ENCODE measurements at regions not wholly inside any gene's neighbourhood (a gene's known extent, or its start where the extent isn't known, plus 50 kb on each side); places are given as distances from the start of the nearest gene placed in this dataset.
A peak's percentile ranks its signal among the peaks of the same experiment; 100 is the strongest.
"Not testable (repeated sequence)": the region's sequence is repeated elsewhere in the genome, so short reads cannot be mapped to it uniquely, and the experiment has no call there.

DNA sequence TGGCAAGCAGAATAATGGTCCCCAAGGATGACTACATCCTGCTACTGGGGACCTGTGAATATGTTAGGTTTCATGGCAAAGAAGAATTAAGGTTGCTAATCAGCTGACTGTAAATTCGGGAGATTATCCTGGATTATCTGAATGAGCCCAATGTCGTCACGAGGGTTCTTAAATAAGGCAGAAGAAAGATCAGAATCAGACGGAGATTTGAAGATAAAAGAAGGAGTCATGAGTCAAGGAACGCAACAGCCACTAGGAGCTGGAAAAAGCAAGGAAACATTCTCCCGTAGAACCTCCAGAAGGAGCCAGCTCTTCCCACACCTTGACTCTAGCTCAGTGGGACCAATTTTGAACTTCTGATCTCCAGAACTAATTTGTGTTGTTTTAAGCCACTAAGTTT is 82.9 kb upstream of the APBB1IP start:
- DNase-seq, result no peak

GRCh38 chr10:26357203-26357602 is 80.9 kb upstream of the APBB1IP start:
- DNase-seq, result no peak

DNA sequence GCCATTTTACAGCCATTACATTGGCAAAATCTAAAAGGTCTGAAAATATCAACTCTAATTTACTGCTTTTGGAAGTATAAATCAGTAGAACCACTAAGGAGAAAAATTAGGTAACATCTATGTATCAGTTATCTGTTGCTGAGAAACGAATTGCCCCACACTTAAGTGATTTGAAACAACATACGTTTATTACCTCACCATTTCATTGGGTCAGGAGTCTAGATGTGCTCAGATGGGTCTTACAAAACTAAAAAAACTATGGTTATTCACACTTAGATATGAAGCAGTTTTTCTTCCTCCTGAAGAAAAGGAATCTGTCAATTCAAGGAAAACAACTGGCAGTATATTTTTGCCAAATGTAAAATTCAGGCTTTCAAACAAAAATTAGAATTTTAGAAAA is 80.1 kb upstream of the APBB1IP start:
- no peak for DNase-seq

- no peak for DNase-seq
Observed at GRCh38 chr10:26359670-26360069, 78.5 kb upstream of the APBB1IP start.

GRCh38 chr10:26361351-26361750 is 76.8 kb upstream of the APBB1IP start:
- DNase-seq, result no peak

GRCh38 chr10:26361971-26362370 is 76.2 kb upstream of the APBB1IP start:
- no peak for DNase-seq

DNA sequence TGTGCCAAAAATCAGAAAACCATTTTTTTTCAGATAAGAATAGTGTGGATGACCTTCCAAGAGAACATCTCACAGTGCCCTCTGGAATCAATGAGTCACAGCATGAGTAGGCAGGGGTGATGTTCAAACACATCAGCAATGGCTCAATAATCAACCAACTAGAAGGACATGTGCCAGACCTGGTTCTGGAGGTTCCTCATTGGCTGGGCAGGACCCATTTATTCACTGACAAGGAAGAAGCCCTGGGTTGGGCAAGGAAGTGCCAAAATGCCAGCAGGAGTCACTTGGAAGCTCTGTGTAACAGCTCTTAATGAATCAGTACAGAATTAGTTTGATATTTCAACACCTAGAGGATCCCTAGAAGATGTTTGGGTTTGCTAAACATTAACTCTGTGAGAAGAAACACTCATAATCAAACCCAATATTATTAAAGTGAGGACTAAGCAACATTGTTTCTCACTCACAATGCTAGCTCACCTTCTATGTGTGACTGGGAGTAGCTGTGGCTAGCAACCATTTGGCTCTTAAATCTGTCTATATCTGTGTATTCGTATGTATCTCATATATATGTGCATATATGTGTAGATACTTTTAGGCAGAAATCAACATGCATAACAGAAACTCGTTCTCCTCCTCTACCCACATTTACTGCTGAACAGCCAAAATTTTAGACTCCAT is 72.3 kb upstream of the APBB1IP start:
- DNase-seq, result no peak

DNA sequence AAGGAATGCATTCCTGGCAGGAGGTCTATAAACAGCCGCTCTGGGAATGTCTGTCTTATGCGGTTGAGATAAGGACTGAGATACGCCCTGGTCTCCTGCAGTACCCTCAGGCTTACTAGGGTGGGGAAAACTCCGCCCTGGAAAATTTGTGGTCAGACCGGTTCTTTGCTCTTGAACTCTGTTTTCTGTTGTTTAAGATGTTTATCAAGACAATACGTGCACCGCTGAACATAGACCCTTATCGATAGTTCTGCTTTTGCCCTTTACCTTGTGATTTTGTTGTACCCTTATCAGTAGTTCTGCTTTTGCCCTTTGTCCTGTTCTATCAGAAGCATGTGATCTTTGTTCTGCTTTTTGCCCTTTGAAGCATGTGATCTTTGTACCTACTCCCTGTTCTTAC is 71.1 kb upstream of the APBB1IP start:
- DNase-seq, result not testable (repeated sequence)

DNA sequence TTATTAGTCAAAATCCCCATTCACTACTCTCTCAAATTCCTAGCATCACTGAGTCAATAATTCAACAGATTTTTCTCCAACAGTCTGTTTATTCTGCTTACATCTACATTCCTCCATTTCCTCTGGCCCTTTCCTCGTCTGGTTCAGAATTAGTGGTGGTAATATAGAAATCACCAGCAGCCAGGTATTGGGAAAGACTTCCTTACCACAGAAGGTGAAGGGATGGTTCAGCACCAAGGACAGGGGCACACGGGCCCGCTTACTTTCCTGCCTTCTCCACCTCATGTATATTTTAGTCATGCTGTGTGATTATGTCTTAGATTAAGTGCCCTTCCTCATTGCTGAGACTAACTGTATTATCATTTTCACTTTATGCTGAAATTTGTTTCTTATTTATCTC is 70.4 kb upstream of the APBB1IP start:
- DNase-seq, result no peak

DNA sequence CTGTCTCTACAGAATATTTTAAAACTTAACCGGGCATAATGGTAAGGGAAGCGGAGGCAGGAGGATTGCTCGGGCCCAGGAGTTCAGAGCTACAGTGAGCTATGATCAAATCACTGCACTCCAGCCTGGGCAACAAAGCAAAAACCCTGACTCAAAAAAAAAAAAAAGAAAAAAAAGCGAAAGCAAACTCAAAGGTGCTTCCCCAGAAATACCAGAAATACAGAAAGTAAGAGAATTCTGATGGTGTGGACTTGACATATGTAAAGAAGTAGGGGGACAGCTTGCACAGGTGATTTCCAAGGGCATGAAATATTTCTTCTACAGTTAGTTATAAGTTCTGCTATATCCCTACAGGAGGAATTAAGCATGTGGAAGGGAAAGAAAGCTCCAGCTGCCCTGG is 69.7 kb upstream of the APBB1IP start:
- no peak for DNase-seq

DNA sequence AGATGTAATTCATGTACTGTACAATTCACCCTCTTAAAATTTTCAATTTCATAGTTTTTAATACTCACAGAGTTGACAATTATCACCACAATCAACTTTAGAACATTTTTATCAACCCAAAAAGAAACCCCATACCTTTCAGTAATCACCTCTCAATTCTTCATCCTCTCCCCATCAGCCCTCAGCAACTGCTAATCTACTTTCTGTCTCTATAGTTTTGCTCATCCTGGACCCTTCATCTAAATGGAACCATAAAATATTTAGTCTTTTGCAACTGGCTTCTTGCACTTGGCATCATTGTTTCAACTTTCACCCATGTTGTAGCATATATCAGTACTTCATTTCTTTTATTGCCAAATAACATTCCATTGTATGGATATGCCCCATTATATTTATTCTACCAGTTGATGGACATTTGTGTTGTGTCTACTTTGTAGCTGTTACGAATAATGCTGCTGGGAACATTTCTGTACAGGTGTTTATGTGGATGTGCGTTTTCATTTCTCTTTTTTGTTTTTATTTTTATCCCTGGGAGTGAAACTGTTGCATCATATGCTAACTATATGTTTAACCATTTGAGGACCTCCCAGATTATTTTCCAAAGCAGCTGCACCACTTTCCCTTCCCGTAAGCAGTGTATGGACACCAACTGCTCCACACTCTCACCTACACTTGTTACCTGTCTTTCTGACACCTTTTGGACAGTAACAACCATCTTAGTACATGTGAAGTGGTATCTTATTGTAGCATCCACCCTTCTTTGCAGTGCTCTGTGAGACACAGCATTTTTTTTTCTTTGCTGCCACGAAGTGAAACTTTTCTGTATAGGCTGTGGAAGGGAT is 65.4 kb upstream of the APBB1IP start:
- no peak for DNase-seq

DNA sequence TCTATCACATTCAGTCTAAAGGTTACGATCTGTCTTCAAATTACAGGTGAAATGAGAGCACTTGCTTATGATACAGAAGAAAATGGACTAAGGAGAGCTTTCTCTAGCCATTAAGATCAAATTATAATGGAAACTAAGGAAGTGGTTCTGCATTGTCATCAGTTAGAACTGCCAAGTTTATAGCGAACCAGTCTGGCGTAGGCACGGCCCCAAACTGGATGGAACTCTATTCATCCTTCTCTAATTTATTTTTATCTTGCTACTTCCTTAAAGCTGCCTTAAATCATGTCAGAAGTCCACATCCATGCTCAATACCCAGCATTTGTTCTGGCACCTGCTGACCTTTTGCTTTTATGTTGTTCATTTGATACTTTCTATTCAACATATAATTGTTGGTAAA is 63.7 kb upstream of the APBB1IP start:
- DNase-seq, result peak; percentile 13

GRCh38 chr10:26377224-26377810 is 60.8 kb upstream of the APBB1IP start:
- not testable (repeated sequence) for DNase-seq

GRCh38 chr10:26378861-26379294 is 59.3 kb upstream of the APBB1IP start:
- no peak for DNase-seq

GRCh38 chr10:26380815-26381214 is 57.3 kb upstream of the APBB1IP start:
- no peak for DNase-seq

DNA sequence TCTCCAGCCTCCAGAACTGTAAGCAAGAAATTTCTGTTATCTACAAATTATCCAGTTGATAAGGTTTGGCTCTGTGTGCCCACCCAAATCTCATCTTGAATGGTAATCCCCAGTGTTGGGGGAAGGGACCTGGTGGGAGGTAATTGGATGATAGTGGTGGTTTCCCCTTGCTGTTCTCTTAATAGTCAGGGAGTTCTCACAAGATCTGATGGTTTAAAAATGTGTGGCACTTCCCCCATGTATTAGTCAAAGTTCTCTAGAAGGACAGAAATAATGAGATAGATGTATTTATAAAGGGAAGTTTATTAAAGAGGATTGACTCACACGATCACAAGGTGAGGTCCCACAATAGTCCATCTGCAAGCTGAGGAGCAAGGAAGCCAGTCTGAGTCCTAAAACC is 56.2 kb upstream of the APBB1IP start:
- no peak for DNase-seq

DNA sequence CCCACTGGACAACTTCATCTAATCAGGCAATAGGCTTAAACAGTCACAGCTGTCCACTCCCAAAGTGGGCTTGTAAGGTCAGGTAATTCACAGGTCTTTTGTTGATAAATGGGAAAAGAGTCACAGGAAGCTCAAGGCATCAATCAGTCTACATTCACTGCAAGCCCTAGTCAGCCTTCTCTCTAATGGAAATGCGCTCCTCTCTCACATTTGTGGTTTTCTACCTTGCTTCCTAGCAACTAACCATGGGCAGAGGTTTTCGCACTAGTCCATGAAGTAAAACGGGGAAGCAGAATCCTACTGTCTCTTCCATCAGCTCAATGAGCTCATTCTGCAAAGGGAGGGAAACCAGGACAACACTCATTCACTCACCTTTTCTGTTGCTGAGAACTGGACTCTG is 53.5 kb upstream of the APBB1IP start:
- no peak for DNase-seq

DNA sequence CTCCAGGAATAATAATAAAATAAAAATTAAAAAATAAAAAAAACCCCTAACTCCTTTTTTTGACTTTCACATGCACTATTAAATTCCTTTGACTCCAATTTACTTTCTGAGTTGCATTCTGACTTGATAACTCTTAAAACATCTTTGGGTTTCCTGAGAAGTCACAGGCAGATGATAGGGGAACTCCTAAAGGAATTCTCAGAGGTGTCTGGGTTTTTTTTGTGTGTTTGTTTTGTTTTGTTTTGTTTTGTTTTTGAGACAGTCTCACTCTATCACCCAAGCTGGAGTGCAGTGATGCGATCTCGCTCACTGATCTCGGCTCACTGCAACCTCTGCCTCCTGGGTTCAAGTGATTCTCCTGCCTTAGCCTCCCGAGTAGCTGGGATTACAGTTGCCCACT is 52.7 kb upstream of the APBB1IP start:
- no peak for DNase-seq

DNA sequence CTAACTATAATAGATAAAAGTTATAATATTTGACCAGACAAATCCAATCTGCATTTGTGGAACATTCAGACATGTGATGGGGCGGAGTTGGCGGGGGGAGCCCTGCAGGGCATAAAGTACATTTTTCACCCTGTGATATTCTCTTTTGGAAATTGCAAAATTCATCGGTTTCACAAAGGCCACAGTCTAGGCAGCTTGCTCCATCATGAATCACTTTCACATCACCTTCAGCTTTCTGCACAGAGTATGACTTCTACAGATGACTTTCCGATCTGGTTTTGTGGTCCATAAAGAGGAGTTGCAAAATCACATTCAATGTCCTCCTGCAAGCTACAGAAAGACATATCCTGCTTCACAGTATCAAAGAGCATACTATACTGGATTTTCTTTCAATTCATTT is 51.4 kb upstream of the APBB1IP start:
- no peak for DNase-seq
